Hepatic stellate cell (primary cell): ENCODE measurements at regions not wholly inside any gene's neighbourhood (a gene's known extent, or its start where the extent isn't known, plus 50 kb on each side); places are given as distances from the start of the nearest gene placed in this dataset.

ENCODE experiments used
- DNase-seq: peaks from one replicate; pipeline ENCODE4 v3.0.0; 2011; ENCODE audit warnings: low spot score

DNA sequence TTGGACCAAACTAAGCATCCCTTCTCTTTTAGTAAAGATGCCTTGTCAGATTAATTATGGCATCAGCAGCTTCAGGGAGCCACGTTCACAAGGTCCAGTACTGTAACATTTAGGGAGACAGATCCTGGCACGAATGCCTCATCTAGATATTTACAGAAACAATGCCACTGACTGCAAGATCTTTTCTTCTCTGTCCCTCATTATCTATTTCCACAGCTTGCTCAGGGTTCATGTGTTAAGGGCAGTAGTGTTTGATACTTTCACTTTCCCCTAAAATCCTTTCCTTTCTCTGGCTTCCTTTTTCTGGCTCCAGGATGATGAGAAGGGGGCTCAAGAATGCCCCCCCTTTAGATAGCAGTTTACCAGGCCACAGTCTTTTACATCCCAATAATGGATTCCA, 393.9 kb downstream of the BCL11A start:
- no peak for DNase-seq

DNA sequence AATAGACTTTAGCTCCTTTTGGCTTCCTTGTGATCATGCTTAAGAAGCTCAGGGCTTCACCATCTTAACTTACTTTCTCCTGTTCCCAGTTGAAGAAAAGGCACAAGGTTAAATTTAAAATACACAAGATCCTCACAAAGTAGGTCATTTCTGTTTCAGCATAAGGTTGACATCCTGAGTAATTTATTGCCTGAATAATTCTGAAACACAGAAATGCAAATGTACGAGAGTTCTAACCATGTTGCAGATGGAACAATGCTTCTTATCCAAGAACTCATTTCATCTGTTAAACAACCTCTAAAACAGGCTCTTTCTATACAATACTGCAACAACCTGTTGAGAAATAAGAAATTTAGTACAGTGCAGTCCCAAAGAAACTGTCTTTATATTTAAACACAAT, 395.2 kb downstream of the BCL11A start:
- no peak for DNase-seq

DNA sequence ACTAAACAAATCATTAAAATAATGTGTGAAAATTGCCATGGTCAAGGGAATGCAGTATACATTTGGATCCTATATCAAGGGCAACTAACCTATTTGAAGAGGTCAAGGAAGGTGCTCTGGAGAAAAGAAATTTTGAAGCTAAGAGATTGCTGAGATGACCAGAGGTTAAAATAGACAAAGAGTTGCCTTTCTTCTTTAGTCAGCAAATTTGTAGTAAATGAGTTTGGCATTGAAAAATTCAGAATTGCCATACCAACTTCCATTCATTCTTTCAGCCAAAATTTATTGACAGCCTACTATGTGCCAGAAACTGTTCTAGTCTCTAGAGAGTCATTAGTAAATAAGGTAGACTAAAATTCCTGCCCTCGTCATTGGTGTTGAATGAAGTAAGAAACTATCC, 396.2 kb downstream of the BCL11A start:
- no peak for DNase-seq

DNA sequence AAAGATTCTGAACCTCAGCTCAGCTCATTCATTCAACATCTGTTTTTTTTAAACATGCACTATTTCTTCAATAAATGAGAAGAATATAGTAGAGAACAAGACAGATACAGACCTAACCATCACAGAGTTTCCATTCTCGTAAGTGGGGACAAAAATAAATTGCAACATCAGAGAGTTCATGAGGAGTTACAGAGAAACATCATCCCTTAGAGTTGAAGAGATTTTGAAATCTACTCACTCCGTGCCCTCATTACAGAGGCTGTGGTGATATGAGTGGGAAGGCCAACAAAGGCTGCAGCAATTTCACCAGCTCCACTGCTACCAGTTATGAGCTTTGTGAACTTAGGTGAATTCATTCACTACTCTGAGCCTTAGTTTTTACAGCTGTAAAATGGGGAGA, 399.3 kb downstream of the BCL11A start:
- no peak for DNase-seq

DNA sequence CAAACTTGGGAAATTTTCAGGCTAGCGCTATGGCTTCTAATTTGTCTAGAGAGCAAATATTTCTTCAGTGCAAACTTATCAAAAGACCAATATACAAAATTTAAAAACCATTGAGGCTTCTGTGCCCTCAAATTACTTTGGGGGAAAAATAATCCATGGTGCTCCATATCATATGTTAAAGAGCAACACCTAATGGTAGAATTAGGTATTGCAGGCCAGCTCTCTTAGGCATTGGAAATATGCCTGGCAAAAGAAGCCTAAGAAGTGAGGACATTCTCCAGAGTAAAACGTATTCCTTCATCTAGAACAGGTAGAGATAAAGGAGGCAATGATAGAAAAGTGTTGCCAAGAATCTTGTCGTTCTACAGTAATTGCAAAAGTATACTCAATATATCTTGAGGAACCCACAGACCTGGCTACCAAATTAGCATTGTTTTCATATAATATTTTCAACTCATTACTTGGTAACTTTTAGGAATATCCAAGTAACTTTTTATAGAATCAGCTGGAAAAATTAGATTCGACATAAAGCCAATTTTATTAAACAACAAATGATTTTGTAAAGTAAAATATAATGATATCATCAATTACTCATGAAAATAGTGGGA, 401.1 kb downstream of the BCL11A start:
- no peak for DNase-seq

DNA sequence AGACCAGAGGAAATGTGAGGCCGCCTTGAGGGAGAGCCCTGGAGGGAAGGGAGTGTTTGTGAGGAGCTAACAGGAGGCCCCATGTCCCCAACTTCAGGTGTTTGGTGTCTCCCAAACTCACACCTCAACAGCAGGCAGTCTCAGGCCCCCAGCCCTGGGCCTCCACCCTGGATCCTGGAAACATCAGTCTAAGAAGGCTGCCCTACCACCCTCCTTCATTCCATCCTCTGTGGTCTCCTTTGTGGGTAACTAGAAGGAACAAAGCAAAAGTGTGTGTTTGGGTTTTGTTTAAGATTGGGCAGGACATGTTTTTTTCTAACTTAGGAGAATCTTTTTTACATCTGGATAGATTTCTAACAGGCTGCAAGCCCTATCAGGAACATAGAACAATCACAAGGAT, 404.3 kb downstream of the BCL11A start:
- no peak for DNase-seq

DNA sequence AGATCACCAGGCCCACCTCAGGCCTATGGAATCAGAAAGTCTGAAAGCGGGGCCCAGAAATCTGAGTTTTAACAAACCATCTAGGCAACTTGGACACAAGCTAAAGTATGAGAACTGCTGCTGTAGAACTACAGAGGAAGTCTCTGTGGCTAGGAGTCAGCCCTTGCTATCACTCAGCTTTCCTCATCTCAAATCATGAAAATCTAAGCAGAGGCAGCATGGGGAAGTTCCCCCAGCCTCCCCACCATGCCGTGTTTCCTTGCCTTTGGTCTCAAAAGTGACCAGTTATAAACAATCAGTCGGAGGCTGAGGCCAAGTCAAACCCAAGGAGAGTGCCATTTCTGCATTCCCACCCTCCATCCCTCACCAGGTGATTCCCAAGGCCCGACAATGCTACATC, 404.7 kb downstream of the BCL11A start:
- DNase-seq = no peak

DNA sequence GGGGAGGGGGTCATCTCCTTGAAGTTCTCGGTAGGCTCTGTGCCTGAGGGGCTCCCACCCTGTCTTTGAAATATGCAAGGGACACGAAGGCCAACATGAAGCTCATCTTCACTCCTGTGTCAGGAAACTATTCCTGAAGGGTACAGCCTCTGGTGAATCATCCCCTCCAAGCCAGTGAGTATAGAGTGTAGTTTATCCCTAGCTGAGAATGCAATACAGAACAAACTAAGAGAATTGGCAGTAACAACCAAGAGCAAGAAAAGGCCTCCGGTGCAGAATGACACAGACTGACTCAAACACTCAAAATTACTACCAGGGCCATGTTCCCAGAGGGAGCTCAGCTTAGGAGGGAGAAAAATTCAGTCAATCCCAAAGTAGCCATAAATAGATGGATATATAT, 413.3 kb downstream of the BCL11A start:
- no peak for DNase-seq

DNA sequence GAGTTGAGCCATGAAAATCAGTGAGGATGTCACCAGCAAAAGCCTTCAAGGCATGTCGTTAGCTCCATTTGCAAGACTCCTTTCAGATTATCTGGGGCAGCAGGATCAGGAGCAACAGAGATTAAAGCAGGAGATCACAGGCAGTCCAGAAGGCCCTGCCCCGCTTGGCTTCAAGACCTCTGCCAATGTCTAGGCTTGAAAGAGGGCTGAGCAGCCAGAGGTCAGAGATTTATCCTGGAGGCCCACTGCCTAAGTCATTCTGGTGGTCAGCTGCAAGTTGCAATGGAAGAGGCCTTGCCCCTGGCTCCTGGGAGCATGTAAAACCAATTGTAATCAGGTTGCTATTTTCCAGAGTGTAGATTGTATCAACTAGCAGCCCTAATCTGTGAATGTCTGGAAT, 416.5 kb downstream of the BCL11A start:
- no peak for DNase-seq

DNA sequence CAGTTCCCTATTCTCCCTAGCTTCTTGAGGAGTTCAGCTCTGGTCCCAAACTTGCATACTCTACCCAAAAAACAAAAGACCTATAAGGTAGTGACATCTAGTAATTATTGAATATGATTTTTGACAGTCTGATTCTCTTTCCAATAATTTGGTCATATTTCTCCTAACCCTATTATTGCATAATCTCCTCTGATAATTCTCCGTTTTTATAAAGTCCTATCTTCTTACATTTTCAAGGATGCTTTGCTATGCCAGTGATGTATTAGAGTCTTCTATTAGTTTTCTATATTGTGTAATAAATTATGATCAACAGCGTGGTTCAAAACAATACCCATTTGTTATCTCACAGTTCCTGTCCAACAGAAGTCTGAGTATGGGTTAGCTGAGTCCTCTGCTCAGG, 426.3 kb downstream of the BCL11A start:
- DNase-seq = no peak

DNA sequence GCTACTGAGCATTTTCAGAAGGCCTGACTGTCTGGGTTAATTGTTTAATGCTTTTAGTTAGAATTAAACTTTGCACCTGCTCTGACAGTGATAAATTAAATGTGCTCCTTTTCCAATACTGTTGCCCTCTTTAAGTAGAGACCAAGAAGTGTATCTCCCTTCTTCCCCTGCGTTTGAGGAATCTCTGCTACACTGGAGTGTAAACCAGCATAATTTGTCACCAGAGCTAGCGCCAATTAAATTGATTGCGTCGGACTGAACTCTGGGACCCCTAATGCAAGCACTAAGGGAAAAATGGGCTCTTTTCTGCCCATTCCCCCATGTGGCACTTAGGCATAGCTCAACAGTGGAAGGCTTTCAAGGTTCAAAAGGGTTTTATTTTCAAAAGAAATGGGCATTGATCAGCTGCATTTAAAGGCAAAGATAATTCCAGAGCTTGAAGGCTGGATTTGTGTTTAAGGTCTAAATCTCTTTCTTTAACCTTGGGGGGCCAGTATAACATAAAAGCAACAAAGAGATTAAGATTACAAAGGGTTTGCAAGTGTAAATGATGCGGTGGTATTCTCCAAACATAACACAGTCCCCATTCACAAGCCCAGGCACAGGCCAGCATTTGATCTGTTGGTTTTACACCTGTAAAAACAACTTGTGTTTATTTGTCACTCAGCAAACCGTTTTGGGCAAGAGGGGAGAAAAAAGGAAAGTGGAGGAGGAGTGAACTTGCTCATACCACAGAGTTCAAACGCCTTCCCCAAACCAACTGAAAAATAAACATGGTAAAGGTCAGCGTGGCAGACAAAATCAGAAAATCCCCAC, 427.6 kb downstream of the BCL11A start:
- no peak for DNase-seq

DNA sequence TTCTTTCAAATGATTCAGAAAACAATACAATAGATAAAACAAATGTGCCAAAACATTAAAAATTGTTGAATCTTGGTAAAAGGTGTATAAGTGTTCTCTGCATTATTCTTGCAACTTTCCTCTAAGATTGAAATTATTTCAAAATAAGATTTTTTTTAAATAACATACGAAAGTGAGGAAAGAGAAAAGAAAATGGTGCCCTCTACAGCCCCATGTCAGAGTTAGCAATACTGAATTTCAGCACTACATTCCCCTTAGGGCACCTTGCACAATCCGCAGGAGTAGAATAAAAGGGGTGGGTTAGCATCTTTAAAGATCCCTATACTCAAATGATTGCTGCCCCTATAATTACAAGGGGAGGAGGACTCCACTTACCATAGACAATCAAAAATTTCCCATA, 433.7 kb downstream of the BCL11A start:
- DNase-seq = no peak

DNA sequence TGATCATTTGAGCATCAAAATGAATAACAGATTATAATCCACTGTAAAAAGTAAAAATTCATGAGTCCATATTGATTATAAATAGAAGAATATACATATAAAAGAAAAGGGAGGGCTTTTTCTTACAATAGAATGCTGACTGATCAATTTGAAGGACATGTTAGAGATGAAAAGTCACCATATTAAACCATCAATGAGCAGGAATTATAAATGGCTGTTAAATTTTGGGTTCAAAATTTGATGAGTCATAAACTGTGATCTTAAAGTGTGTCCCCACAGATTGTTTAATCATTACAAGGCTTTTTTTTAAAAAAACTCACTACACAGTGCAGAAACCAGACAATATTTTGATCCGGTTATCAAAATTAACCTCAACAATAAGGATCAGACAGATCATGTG, 434.5 kb downstream of the BCL11A start:
- no peak for DNase-seq

DNA sequence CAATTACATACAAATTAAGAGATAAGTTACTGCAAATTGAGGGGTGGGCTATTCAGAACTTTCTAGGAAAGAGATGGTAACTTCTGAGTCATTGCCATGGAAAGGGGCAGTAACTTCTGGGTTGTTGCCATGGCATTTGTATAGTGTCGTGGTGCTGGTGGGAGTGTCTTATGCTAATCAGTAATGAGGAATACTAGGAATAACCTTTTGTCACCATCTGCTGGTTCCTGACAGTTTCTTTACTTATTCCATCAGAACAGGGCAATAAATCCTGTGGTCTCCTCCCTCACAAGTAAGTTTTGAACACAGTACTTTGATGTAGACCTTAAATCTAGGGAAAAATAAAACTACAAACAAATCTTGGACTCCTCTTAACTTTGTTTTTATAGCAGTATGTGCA, 435.4 kb downstream of the BCL11A start:
- no peak for DNase-seq

DNA sequence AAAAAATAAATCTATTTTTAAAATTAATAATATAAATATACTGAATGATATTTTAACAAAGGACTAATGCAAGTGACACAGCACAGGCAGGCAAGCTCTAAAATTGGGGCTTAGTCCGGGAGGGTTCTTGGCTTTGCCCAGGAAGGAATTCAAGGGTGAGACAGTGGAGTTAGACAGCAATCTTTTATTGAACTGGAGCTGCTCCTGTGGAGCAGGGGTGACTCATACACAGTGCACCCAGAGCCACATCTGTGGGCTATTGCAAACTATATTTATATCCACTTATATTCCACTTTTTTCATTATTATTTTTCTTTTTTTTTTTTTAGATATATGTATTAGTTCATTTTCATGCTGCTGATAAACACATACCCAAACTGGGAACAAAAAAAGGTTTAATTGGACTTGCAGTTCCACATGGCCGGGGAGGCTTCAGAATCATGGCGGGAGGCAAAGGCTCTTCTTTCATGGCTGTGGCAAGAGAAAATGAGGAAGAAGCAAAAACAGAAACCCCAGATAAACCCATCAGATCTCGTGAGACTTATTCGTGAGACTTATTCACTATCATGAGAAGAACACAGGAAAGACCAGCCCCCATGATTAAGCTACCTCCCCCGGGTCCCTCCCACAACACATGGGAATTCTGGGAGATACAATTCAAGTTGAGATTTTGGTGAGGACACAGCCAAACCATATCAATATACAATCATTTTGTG, 437.1 kb downstream of the BCL11A start:
- no peak for DNase-seq

DNA sequence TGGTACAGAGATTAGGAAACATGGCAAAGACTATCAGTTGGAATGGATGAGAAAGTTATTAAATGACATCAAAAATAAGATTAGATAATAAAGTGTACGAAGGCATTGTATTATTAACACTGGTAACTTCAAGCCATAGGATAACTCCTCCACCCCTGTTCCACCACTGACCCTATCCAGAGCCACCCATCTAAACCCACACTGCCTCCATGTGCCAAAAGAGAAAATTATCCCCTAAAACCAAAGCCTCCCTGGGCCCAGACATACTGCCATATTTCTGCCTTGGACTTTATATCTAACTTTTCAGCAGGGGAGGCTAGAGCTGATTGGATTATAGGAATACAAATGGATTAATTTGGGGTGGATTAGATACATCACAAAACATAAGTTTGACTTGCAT, 443.7 kb downstream of the BCL11A start:
- DNase-seq = no peak

DNA sequence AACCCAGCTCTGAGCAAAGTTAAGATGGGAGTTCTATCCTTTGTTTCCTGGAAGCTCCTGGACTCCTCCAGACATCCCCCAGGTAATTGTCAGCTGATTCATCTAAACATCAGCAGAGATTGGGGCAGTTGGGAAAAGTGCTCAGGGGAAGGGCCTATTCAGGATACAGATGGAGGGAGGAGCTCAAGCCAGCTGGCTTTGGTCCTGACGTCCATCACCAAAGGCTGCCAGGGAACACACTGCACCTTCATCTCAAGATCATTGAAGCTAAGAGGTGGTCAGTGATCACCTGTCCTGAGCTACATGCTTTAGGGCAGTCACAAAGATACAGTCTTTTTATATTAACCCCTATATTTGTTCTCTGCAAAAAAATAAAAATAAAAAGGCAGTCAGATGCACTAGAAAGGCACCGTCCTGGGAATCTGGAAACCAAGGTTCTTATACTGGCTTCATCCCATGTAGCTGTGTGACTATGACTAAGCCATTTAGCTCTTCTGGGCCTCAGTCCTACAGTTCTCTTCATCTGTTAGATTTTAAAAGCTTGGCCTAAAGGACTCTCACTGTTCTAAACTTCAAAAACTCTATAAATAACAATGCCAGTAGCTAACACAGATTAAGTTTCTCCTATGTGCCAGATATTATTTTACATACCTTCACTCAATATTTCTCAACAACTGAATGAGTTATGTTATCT, 446.5 kb downstream of the BCL11A start:
- no peak for DNase-seq

DNA sequence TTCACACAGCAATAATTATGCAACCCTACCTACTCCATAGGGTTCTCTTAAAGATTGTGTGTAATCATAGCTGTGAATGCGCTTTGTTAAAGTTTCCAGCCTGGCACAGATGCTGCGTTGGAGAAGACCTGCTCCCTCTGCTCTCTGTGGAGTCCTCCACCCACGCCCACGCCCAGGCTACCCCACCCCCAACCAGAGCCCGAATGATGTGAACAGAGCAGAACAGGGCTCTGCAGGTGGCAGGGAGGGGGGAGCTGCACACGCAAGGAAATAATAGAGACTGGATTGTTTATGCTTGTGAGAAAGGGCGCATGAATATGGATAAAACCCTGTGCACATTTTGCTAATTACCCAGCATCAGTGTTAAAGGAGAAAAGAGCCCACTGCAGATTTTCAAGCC, 447.5 kb downstream of the BCL11A start:
- no peak for DNase-seq

DNA sequence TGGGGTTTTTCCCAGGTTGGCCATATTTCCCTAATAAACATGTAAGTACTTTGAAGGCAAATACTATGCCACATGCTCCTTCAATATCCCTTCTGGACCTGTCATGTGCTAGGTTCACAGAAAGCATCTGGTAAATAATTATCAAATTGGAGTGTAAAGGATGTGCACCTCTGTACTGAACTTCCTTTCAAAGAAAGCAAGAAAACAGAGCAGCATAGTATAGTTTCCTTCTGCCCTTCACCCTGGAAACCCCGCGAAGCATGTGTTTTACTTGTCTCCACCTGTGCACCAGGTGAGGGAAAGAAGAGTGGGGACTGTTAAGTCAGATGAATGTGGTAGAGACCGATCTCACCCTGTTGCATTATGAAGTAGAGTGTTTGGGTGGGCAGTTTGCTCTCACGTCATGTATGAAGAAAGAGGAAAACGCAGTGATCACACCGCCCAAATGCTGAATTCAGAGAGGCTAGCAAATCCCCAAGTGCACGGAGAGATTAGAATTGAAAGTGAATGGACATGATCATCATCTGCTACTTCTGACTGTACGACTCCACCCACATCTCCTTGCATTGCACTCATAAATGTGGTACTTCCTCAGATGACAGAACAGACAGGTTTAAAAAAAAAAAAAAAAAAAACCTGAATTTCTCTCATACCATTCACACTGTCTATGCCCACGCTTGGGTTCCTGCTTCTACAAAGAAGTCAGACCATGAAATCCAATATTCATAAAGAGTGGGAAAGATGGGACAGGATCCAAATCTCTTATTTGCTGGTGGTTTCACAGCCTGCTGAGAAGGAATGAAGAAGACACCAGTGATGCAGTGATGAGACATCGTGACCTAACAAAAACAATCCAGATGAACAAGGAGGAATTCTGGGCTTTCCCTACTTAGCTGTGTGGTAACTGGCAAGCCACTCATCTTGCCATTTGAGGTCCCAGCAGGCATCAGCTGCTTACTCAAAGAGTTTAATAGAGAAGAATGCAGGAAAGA, 448.6 kb downstream of the BCL11A start:
- DNase-seq = no peak

DNA sequence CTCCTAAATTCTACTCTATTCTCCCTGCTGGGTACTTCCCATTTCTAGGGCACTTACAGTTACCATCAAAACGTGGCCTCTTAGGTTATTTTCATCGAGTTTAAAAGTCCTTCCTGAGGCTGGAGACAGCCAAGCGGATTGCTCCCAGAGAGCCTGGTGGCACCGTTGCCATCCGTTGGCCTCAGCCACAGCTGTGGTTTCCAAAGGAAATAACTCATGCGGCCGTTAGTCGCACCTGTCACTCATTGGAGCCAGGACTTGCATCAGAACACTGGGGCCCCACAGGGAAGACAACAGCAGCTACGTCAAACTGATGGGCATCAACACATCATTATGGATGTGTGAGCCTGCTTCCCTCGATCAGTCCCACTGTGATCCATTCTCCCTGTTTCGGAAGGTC, 453.4 kb downstream of the BCL11A start:
- no peak for DNase-seq

DNA sequence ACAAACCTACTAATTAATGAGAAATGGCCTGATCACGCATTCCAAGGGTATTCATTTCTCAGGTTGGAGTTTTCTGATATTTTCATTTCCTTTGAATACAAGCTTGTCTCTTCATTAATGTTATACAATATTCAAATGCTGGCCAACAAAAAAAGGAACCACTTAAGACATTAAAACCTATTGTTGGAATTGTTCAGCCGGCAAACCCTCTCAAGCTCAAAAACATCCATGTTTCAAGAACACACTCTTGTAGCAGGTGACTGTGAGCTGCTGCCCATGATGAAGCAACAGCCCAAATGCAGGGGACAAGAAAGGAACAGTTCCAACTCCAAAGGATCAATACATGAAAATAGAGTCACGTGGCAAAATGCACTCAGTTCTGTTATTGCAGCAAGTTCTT, 454.5 kb downstream of the BCL11A start:
- no peak for DNase-seq

DNA sequence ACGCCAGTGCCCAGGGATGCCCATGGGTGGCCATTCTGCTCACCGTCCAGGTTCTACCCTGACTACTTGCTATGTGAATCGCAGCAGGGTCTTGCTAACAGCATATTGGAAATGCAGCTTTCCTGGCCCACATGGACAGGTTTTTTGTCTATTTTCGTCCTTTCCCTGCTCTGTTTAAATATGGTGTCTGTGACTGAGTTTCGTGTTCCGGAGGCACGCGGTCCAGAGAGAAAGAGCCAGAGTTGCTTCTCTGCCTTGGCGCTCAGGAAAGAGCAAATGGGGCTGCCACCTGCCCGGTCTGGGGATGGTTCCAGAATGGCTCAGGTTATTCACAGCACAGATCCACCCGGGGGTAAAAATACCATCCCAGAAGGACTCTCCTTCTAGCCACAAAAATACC, 456.2 kb downstream of the BCL11A start:
- no peak for DNase-seq
